Left lung (tissue), 4 donors: ENCODE measurements at regions not wholly inside any gene's neighbourhood (a gene's known extent, or its start where the extent isn't known, plus 50 kb on each side); places are given as distances from the start of the nearest gene placed in this dataset.

ENCODE experiments used
- ATAC-seq: fragments of 200-7000 bp; cut with Tn5 transposase; one replicate; pipeline ENCODE4 v1.9.1; 2020; ENCODE audit warnings: moderate library complexity
- DNase-seq, 4 donors: peaks; one replicate each; pipeline ENCODE4 v3.0.0-alpha.2; 2013 to 2020
- H3K27ac ChIP-seq, 2 donors: fragments of 200-600 bp; sonication (generic) in 1 of 2; one replicate each; pipeline versions ENCODE4 v1.5.0 to v1.8.0; 2020 to 2021
- H3K27me3 ChIP-seq, 2 donors: fragments of 200-600 bp; sonication (generic) in 1 of 2; one replicate each; pipeline versions ENCODE4 v1.5.0 to v1.8.0; 2020 to 2021
- H3K36me3 ChIP-seq, 2 donors: fragments of 200-600 bp; sonication (generic) in 1 of 2; one replicate each; pipeline versions ENCODE4 v1.5.0 to v1.8.0; 2020 to 2021
- H3K4me1 ChIP-seq, 2 donors: fragments of 200-600 bp; one replicate each; pipeline ENCODE4 v1.8.0; 2021
- H3K4me3 ChIP-seq, 2 donors: fragments of 200-600 bp; sonication (generic) in 1 of 2; one replicate each; pipeline versions ENCODE4 v1.5.0 to v1.8.0; 2020 to 2021; ENCODE audit warnings: mild to moderate bottlenecking in 1 of 2
- H3K9me3 ChIP-seq, 2 donors: fragments of 200-600 bp; sonication (generic) in 1 of 2; one replicate each; pipeline versions ENCODE4 v1.5.0 to v1.8.0; 2020 to 2021
- CTCF ChIP-seq, 2 donors: fragments of 200-600 bp; sonication (generic) in 1 of 2; IDR thresholded peaks; one replicate each; pipeline versions ENCODE4 v1.5.0 to v1.8.0; 2021; ENCODE audit warnings: antibody characterized with exemption in 2 of 2
- intact Hi-C, 2 donors: fragments of 100-400 bp; cut with DNase I; formaldehyde crosslinking; loops; one replicate each; pipeline versions ENCODE4 v1.11.2 to v1.14.2; 2022
- donor health status: DM: no; HTN: yes; CAD: no.
- donor health status: DM: no; HTN: no; CAD: no.

GRCh38 chrX:109878236-109878635, 124.7 kb upstream of the TMEM164 start:
- Histone ChIP-seq H3K36me3 (no peaks in the 10 kb centered on the region), H3K9me3 (no peaks in the 10 kb centered on the region), H3K4me1 (peaks cover 0 to 5% of the 10 kb centered on the region in 2 donors), H3K27me3 (no peaks in the 10 kb centered on the region), H3K4me3 (no peak overlapping the region), H3K27ac (peak overlapping the region in 1 of 2 donors; percentile 28)
- ATAC-seq = no peak
- TF ChIP-seq CTCF (IDR thresholded peaks at IDR 0.05) = no peak
- intact Hi-C loops = no loop called here
- DNase-seq = no peak

GRCh38 chrX:109879991-109880390, 122.9 kb upstream of the TMEM164 start:
- no peak overlapping the region for H3K4me3 ChIP-seq
- H3K36me3 ChIP-seq = no peaks in the 10 kb centered on the region
- no peak for DNase-seq
- H3K27me3 ChIP-seq = no peaks in the 10 kb centered on the region
- no peaks in the 10 kb centered on the region for H3K9me3 ChIP-seq
- intact Hi-C loops = loop anchor here in 1 of 2 donors (10.0 kb wide), 1 partner anchor 165 kb away; no protein-coding TSS in a partner anchor
- no peak for TF ChIP-seq CTCF (IDR thresholded peaks at IDR 0.05)
- ATAC-seq = no peak
- no peak overlapping the region for H3K27ac ChIP-seq
- no peaks in the 10 kb centered on the region for H3K4me1 ChIP-seq

GRCh38 chrX:109880629-109881028, 122.3 kb upstream of the TMEM164 start:
- no peak for TF ChIP-seq CTCF (IDR thresholded peaks at IDR 0.05)
- no peaks in the 10 kb centered on the region for H3K27me3 ChIP-seq
- ATAC-seq = peak; percentile 44
- H3K36me3 ChIP-seq = no peaks in the 10 kb centered on the region
- peak in 1 of 4 donors; percentile 44 for DNase-seq
- no peak overlapping the region for H3K27ac ChIP-seq
- no peaks in the 10 kb centered on the region for H3K4me1 ChIP-seq
- no peaks in the 10 kb centered on the region for H3K9me3 ChIP-seq
- H3K4me3 ChIP-seq = no peak overlapping the region
- intact Hi-C loops = loop anchor here in 1 of 2 donors (10.0 kb wide), 1 partner anchor 166 kb away; no protein-coding TSS in a partner anchor

- H3K36me3 ChIP-seq = no peaks in the 10 kb centered on the region
- DNase-seq (peak in 1 of 4 donors; percentile 13), ATAC-seq (peak; percentile 58)
- H3K4me1 ChIP-seq = peaks cover 0 to 19% of the 10 kb centered on the region in 2 donors
- peak; percentile 65 to 73 for TF ChIP-seq CTCF (IDR thresholded peaks at IDR 0.05)
- peak overlapping the region in 1 of 2 donors; percentile 37 for H3K27ac ChIP-seq
- H3K9me3 ChIP-seq = no peaks in the 10 kb centered on the region
- H3K27me3 ChIP-seq = peaks cover 0 to 9% of the 10 kb centered on the region in 2 donors
- intact Hi-C loops = loop anchor here in 1 of 2 donors (10.0 kb wide), 1 partner anchor 171 kb away; no protein-coding TSS in a partner anchor
- no peak overlapping the region for H3K4me3 ChIP-seq
These were observed 116.7 kb upstream of the TMEM164 start for GRCh38 chrX:109886122-109886761.

- DNase-seq (no peak), ATAC-seq (peak; percentile 46)
- intact Hi-C loops = loop anchor here in 1 of 2 donors (10.0 kb wide), 1 partner anchor 175 kb away; no protein-coding TSS in a partner anchor
- Histone ChIP-seq H3K36me3 (no peaks in the 10 kb centered on the region), H3K27ac (peak overlapping the region in 1 of 2 donors; percentile 83), H3K4me1 (peaks cover 0 to 19% of the 10 kb centered on the region in 2 donors), H3K4me3 (no peak overlapping the region), H3K27me3 (peaks cover 0 to 9% of the 10 kb centered on the region in 2 donors), H3K9me3 (no peaks in the 10 kb centered on the region)
- no peak for TF ChIP-seq CTCF (IDR thresholded peaks at IDR 0.05)
These were observed 113.5 kb upstream of the TMEM164 start for GRCh38 chrX:109889289-109890006.
